ENCODE measurements at regions not wholly inside any gene's neighbourhood (a gene's known extent, or its start where the extent isn't known, plus 50 kb on each side); places are given as distances from the start of the nearest gene placed in this dataset.

DNA sequence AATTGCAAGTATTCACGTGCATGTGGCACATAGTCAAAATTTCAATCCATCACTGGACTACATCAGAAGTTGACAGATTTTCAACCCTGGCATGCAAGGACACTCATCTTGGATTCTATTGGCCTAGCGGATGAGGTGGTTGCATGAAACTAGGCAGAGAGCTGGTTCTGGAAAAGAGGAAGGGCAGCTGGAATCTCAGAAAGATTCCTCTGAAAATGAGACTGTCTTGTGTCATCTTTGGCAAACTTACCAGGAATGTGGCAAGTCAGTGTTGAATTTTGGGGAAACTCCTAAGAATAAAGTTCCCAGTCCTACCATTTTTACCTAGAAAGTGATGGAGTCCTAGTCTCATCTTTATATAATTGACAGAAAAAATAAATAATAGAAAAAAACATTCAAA, 384.3 kb upstream of the NR2F2 start:
- in situ Hi-C loops (cut with HindIII; ENCODE audit: low sequenced_read_pairs): no loop called here

DNA sequence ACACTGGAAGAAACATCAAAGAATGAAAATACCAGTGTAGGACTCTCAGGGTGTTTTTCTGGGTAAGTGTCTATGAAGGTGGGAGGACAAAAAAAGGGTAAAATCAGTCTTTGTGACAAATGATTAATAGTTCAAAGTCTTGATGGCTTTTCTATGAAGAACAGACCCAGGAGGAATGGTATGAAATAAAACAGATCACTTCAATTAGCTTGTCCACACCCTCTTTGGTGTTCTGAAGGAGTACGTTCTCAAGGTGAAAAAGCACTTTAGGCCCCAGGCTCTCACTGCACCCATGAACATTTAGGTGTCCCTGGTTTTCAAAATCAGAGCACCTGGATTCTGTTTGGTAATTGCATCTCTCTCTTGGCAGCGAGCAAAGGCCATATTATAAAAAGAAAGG, 383.6 kb upstream of the NR2F2 start:
- in situ Hi-C loops (cut with HindIII; ENCODE audit: low sequenced_read_pairs): no loop called here

DNA sequence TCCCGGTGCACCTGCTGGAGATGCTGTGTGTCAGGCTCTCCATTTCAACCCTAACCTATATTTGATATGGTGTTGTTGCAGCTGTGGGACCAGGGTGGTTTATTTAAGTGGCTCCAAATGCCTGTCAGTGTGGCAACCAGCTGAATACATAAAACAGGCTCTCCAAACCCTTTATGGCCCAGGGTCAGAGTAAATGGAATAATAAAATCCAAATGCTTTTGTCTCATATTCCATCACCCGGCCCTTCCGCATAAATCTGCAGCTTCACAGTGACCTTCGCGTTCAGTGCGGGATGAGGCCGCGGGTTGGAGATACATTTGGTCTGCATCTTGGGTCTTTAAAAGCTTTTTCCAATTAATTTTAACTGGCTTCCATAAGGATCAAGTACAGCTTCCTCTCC, 382.1 kb upstream of the NR2F2 start:
- in situ Hi-C loops (cut with HindIII; ENCODE audit: low sequenced_read_pairs): no loop called here

DNA sequence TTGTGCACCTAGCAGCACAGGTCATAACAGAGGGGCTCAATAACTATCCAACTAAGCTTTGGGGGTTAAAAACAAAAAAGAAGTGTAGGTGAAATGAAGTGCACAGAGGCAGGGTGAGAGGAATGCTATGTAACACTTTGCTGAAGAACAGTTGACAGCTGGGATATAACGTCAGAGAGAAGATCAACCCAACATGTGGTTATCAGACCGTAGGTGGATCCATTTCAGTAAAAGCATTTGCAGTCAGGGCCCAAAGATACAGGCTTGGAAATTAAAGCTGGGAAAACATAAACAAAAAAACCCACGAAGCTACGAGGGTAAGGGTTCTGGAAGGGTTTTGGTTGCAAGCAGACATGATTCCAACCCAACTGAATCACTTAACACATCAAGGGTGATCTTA, 377.5 kb upstream of the NR2F2 start:
- in situ Hi-C loops (cut with HindIII; ENCODE audit: low sequenced_read_pairs): no loop called here

DNA sequence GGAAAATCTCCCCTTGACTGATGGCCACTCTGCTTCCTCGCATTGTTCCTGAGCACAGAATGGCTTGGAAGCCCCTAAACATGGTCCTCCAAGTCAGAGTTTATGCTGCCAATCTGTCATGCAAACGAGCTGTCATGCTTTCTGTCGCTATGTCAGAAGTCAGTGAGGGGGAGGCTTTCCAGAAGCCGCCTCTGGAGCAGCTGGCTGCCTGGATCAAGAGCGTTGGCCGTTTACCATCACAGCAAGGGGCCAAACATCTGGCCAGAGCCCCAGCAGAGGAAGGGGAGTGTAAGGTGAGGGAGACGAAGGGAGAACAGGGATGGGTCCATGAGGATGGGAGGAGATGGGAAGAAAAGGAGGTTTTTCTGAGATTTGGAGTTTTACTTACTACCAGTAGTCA, 372.6 kb upstream of the NR2F2 start:
- in situ Hi-C loops (cut with HindIII; ENCODE audit: low sequenced_read_pairs): no loop called here

DNA sequence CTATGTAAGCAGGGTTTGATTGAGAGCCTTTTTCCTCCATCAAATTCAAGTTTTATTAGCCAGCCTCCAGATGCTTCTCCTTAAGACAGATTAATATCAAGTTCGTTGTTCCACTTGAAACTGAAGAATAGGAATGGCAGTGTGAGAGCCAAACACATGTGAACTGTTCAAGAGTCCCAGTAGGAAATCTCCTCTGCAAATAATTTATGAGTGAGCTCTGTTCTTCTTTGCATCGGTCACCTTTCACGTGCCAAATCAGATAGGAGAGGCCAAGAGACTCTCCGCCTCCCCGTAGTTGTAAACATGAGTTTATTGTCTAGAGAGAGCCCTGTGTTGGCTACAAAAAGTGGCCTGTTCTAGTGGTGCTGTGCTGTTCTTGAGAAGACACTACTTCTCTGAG, 372.1 kb upstream of the NR2F2 start:
- in situ Hi-C loops (cut with HindIII; ENCODE audit: low sequenced_read_pairs): no loop called here

DNA sequence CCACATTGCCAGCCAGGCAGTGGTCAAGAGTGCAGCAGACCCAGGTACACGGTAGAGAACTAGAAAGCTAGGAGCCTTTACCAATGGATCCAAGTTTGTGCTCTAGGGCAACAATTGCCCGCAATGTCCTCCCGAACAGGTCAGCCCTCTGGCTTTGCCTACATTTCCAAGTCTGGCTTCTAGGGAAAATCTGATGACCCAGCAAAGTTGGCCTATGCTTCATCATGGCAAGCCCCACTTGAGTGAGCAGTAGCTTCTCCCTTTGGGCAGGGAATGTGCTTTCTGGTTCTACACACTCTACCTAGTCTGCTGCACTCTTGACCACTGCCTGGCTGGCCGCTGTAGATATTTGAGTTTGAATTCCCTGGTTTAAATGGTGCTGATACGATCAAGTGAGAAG, 361.6 kb upstream of the NR2F2 start:
- in situ Hi-C loops (cut with HindIII; ENCODE audit: low sequenced_read_pairs): no loop called here

DNA sequence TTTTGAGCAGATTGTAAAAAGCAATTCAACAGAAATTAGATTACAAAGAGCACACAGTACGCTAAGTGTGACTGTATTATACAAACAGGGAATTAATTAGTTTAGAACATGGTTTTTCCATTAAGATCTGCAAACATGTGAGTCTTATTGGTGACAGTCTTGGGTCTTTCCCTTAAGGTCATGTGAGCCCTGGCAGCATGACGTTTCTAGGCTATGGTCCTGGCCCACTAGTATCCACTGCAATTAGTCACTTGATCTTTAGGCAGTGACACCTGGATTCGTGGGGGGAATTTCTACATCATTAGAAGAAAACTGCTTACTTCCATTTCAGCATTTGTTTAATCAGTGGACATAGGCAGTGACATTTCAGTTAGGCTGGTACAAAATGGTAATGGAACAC, 360.2 kb upstream of the NR2F2 start:
- in situ Hi-C loops (cut with HindIII; ENCODE audit: low sequenced_read_pairs): no loop called here

DNA sequence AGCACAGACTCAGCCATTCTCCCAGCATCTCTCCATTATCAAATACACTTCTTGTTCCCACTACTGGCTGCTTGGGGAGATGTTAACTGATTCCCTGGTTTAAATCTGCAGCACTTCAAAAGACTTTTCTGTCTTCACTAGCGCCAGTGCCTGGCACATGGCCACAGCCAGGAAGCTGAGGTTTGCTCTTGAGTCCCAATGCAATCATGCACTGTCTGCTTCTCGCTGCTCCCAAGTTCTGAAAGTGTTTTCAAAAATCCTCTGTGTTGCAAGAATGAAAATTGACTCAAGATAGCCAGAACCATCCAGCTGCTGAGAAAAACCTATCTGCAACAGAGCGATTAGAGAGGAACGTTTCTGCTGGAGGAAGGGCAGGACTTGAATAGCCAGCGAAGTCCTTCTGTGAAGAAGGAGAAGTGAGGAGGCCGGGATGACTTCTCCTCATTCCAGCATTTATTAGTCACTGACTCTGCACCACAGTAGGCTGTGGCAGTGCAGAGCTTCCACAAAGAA, 358.4 kb upstream of the NR2F2 start:
- in situ Hi-C loops (cut with HindIII; ENCODE audit: low sequenced_read_pairs): no loop called here

DNA sequence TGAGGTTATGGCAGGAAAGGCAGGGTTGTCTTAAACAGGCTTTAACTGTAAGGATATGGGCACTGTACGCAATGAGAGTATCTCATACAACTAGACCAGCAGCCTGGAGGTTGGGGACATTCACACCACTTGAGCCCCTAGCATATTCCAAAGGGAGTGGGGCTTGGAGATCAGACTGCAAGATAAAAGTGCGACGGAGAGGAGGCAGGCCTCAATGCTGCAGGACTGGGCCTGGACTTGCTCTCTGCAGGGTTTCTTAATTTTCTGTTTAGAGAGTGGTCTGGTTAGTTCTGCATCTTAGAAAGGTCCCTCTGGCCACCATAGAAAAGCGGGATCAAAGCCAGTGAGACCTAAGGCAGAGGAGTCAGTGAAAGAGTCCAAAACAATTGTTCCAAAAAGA, 357.7 kb upstream of the NR2F2 start:
- in situ Hi-C loops (cut with HindIII; ENCODE audit: low sequenced_read_pairs): no loop called here

DNA sequence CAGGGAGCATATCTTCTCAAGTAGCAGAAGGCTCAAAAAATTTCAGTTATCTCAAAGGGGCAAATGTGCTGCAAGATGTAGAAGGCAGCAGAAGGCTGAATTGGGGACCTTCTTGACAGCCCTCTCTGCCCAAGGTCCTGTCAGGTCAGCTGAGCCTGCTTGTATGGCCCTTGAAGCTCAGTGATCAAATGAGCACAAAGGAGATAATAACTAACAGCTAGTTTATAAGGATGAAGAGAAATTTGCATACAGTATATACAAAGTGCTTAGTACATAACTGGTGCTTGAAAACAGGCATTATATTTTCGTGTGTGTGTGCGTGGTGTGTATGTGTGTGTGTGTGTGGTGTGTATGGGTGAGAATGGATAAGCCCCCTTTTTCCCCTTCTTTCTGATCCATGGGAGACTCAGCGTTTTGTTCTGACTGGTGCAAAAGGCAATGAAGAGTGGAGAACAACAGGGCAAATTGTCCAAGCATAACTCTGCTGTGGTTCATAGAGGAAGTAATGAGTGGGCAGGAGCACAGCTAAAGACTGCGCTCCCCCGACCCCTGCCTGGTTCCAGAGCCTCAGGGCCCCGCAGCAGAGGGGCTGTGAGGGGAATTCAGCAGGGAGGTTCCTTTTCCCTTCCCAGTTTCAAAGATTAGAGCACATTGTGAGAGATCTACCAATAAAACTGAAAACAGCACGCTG, 356.8 kb upstream of the NR2F2 start:
- in situ Hi-C loops (cut with HindIII; ENCODE audit: low sequenced_read_pairs): no loop called here

DNA sequence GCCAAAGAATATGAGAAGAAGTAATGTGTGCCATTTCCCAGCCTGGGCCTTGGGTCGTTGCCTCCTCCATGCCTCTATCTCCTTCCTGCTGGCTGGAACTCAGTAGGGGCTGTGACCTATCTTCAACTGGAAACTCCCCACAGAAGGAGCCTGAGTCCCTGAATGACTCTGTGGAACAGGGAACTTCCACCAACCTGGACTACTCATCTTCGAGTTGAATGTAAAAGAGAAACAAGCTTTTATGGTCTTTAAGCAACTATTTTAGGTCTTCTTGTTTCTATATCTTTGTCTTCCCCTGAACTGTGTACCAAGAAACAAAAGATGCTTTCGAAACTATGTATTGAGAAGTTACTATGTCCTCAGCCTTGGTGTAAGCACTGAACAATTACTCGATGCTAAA, 355.3 kb upstream of the NR2F2 start:
- in situ Hi-C loops (cut with HindIII; ENCODE audit: low sequenced_read_pairs): no loop called here

DNA sequence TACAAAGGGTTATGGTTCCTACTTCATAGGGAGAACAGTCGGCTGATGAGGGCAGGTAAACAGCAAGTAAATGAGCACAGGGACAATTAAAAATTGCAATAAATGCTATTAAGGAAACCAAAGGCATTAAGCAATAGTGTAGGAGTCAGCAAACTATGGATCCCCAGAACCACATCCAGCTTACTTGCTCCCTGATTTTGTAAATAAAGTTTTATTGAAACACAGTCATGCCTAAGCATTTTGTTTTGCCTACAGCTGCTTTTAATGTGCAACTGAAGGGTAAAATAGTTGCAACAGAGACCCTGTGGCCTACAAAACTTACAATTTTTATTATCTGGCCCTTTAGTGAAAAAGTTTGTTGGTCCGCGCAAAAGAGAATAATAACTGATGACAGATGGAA, 351.2 kb upstream of the NR2F2 start:
- in situ Hi-C loops (cut with HindIII; ENCODE audit: low sequenced_read_pairs): no loop called here

DNA sequence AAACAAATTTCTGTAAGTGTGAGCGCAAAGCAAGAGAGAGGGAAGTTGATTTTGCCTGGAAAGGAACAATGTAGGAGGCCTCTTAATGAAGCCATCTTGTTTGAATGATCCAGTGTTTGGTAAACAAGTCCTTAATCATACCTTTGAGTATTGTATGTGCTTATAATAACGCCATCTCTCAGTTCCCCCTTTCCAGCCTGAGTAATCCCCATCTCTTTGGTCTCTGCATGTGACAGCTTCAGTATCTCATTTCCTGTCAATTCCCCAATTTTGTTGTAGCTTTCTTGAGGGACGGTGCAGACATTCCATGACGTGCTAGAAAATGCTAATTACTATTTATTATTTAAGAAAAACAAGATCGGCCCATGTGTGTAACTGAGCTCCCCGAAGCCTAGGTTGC, 349.3 kb upstream of the NR2F2 start:
- in situ Hi-C loops (cut with HindIII; ENCODE audit: low sequenced_read_pairs): no loop called here

DNA sequence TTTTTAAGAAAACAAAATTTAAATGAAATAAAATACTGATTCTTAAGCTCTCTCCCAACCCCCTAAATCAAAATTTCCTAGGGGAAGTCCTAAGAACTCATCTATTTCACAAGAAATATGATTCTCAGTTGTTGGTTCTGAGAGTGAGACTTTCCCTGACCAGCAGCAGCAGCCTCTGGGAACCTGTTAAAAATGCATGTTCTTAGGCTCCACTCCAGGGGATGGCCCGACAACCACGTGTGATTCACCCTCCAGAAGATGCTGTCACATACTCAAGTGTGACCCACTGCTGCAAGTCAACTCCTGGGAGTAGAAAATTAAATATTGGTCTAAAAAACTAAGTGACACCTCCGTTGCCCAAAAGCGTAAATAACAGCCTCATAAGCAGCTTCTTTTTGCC, 343.2 kb upstream of the NR2F2 start:
- in situ Hi-C loops (cut with HindIII; ENCODE audit: low sequenced_read_pairs): no loop called here

DNA sequence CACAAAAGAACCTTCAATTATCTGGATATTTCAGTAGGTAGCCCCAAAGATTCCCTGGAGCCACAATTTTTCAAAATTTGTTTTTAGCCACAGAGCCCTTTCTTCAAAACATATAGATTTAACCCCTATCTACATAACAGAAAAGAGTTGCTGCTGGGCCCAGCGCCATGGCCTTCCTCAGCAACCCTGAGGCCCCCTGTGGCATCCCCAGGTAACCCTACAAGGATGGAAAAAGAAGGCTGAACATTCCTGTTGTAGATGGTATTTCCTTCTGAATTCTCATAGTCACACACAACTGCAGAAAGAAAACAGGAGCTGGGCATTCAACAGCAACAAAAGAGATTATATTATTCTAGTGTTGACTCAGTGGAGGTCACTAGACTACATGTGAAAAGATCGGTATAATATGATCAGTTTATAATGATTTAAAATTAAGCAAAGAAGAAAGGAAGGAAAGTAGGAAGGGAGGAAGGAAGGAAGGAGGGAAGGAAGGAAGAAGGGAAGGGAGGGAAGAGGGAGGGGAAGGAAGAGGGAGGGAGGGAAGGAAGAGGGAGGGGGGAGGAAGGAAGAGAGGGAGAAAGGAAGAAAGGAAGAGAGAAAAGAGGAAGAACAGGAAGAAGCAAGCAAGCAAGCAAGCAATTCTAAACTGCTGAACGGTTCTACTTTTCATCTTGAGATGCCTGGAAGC, 342.5 kb upstream of the NR2F2 start:
- in situ Hi-C loops (cut with HindIII; ENCODE audit: low sequenced_read_pairs): no loop called here

DNA sequence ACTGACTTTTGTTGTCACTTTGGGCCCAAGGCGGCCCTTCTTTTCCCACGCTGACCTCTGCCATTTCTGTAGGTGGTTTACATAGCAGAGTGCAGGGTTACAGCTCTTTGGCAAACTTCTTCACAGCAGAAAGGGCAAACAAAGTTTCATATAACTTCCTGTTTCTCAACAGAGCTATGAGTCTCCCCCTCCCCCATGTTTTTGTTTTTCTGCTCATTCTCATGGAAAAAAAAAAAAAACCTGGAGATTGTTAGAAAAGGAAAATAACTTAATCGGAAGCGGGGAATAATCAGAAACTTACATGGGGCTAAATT, 342.0 kb upstream of the NR2F2 start:
- in situ Hi-C loops (cut with HindIII; ENCODE audit: low sequenced_read_pairs): no loop called here

DNA sequence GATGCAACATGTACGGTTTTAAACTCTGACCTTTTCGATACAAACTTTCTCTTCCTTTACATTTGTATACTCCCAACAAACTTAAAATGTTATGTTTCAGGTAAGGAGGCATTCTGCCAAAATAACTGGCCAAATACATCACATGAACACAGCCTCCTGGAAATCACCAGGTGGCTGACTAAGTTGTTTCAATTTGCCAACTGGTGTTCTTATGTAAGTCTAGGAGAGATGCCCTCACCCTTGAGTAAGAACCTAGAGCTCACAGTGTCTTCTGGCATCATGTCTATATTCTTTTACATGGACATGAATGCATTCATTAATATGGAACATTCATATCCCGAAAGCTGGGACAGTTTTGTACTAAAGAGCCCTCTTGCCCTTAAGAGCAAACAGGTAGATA, 341.1 kb upstream of the NR2F2 start:
- in situ Hi-C loops (cut with HindIII; ENCODE audit: low sequenced_read_pairs): no loop called here

DNA sequence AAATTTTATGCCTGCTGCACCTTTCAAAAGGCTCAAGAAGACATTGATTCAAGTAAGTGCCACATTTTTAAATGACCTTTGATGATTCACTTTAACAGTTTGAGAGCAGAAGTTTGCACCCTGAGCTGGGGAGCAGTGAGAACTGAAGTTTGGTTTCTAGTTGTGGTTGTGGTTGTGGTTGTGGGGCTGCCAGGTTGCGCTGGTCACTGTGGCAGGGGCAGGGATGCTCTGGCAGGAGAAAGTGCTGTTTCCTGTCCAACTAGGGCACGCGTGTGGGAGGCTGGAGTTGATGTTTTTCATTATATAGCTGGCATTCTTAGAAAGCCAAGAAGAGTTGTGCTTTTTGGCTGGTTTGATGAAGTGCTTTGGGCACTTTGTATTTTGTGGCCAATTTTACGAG, 339.7 kb upstream of the NR2F2 start:
- in situ Hi-C loops (cut with HindIII; ENCODE audit: low sequenced_read_pairs): no loop called here

DNA sequence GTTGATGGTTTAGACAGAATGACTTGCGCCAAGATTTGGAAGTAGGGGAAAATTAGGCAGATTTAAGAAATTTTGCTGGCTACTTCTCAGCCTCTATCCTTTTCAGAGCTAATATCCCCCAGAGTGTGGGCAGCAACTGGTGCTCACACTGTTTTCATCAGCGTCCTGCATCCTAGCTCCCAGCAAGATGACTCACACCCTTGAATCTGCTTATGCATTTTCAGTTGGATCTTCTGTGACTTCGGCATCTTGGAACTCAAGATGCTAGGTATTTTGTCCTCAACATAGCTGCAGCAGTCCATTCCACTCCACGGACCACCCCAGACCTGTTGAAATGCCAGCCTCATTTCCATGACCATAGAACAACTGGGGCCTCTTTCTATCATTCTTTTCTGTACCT, 336.1 kb upstream of the NR2F2 start:
- in situ Hi-C loops (cut with HindIII; ENCODE audit: low sequenced_read_pairs): no loop called here

DNA sequence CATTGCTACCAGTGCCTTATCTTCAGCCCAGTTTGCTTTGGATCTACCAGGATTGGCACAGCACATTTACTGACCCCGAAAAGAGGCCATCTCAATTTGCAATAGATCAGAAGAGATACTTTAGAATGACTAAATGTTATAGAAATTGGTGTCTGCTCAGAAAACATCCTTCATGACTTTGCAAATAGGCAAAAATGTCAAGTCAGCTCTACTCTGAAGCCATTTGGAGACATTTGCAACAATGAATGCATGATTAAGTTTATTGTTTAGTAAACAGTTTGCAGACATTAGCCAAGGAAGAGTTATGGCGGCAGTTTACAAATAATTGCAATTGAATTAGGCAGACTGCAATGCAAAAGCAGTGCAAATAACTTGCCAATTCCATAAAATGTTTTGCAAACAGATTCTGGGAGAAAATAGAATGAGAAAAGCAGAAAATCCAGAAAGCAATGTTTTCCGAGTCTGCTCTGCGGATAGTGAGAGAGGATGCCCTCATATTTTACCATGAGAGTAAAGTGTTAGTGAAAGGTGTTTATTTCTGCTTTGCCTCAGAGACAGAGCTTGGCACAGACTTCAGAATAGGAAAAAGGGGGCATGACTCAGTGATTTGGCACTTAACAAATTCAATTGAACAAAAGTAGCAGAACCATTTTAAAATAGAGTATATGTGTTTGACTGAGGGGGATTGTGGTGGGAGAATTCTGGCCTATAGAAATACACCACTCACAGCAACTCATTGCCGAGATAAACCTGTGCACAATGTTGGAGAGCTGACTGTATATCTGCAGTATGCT, 334.9 kb upstream of the NR2F2 start:
- in situ Hi-C loops (cut with HindIII; ENCODE audit: low sequenced_read_pairs): no loop called here

DNA sequence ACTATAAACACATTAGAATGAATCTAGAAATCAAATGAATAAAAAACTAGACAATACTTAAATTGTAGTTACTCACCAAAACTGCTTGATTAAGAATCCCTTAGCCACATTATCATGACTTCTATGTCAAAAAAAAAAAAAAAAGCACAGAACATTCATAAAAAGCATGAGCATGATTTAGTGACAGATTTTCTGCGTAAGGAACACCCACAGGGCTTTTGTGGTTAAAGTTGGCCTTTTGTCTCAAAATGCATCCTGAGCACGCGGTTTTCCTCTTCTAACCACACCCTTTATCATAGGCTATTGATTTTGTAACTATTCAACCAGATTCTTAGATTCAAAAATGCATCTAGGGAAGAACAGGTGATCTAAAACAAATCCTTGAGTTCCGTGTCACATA, 334.0 kb upstream of the NR2F2 start:
- in situ Hi-C loops (cut with HindIII; ENCODE audit: low sequenced_read_pairs): no loop called here
